Thymus (tissue), 11 donors: ENCODE measurements at regions not wholly inside any gene's neighbourhood (a gene's known extent, or its start where the extent isn't known, plus 50 kb on each side); places are given as distances from the start of the nearest gene placed in this dataset.
"Not testable (repeated sequence)": the region's sequence is repeated elsewhere in the genome, so short reads cannot be mapped to it uniquely, and the experiment has no call there.

Source experiments
- DNase-seq, 9 donors: peaks; one replicate each; pipeline ENCODE4 v3.0.0-alpha.2; 2013; ENCODE audit warnings: low spot score in 9 of 9, low read depth in 6 of 9, missing footprints in 1 of 9
- H3K27ac ChIP-seq, 2 donors: one replicate each; pipeline ENCODE4 v1.5.1; 2013; ENCODE audit warnings: control low read depth in 1 of 2, low read depth in 1 of 2, low read length in 1 of 2, mild to moderate bottlenecking in 1 of 2, moderate library complexity in 1 of 2
- H3K27me3 ChIP-seq, 2 donors: one replicate each; pipeline ENCODE4 v1.5.1; 2013; ENCODE audit warnings: low read length in 1 of 2; ENCODE audit not compliant: control insufficient read depth in 2 of 2, insufficient read depth in 1 of 2
- H3K36me3 ChIP-seq, 2 donors: one replicate each; pipeline ENCODE4 v1.5.1; 2013; ENCODE audit warnings: low read length in 1 of 2, mild to moderate bottlenecking in 1 of 2, moderate library complexity in 1 of 2; ENCODE audit not compliant: control insufficient read depth in 2 of 2, insufficient read depth in 2 of 2
- H3K4me1 ChIP-seq, 2 donors: one replicate each; pipeline ENCODE4 v1.5.1; 2013; ENCODE audit warnings: low read length in 2 of 2; ENCODE audit not compliant: control insufficient read depth in 2 of 2, insufficient read depth in 2 of 2
- H3K4me3 ChIP-seq, 2 donors: one replicate each; pipeline ENCODE4 v1.5.1; 2013; ENCODE audit warnings: low read length in 2 of 2, control low read depth in 1 of 2, mild to moderate bottlenecking in 1 of 2
- H3K9me3 ChIP-seq, 2 donors: one replicate each; pipeline ENCODE4 v1.5.1; 2013; ENCODE audit warnings: low read length in 1 of 2, mild to moderate bottlenecking in 1 of 2; ENCODE audit not compliant: control insufficient read depth in 2 of 2, insufficient read depth in 1 of 2
- WGBS: extraction: QIAGEN DNeasy Blood & Tissue Kit; methylation state at CpG from one replicate; pipeline ENCODE4 v1.1.7; 2013; 5-methylcytosine and 5-hydroxymethylcytosine counted together
- donor health status: healthy.

DNA sequence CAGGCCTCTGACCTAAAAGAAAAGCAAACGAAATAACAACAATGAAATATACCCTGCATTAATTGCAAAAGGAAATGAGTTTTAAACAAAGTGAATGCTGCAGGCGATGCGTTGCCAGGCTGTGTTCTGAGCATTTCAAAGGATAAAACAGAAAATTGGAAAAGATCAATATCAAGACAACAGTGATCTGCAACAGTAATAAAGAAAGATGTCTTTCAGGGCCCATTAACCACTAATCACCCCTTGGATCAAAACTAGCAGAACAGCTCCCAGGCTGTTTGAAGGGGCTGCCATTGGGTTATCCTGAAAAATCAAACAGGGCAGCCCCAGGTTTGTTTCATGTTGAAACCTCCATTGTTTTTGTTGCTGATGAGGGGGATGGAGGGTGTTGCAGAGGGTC lies 219.2 kb downstream of the FGFR2 start:
- Histone ChIP-seq H3K36me3 (no peaks in the 10 kb centered on the region), H3K27me3 (no peaks in the 10 kb centered on the region), H3K9me3 (no peaks in the 10 kb centered on the region), H3K4me3 (no peak overlapping the region), H3K27ac (no peak overlapping the region), H3K4me1 (no peaks in the 10 kb centered on the region)
- no peak for DNase-seq
- WGBS, result 90% methylated on average over 3 of the region's 3 CpGs

DNA sequence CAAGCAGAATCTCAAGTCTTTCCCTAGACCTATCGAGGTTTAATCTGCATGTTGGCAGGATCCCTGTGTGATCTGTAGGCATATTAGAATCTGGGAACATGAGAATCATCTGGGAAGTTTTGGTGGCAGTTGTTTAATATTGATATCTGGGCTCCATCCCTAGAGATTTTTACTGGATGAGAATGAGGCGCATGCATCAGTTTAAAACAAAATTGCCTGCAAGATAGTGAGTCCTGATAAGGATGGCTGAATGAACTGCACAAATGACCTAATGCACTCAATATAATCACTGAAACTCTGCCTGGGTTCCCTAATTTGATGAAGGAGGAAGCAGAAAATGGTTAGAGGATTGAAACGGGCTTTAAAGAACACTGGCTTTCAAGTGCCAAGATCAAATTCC lies 218.0 kb downstream of the FGFR2 start:
- Histone ChIP-seq H3K4me3 (no peak overlapping the region), H3K27me3 (no peaks in the 10 kb centered on the region), H3K27ac (no peak overlapping the region), H3K9me3 (no peaks in the 10 kb centered on the region), H3K4me1 (no peaks in the 10 kb centered on the region), H3K36me3 (no peaks in the 10 kb centered on the region)
- DNase-seq, result no peak
- WGBS, result 74% methylated on average over 3 of the region's 3 CpGs

DNA sequence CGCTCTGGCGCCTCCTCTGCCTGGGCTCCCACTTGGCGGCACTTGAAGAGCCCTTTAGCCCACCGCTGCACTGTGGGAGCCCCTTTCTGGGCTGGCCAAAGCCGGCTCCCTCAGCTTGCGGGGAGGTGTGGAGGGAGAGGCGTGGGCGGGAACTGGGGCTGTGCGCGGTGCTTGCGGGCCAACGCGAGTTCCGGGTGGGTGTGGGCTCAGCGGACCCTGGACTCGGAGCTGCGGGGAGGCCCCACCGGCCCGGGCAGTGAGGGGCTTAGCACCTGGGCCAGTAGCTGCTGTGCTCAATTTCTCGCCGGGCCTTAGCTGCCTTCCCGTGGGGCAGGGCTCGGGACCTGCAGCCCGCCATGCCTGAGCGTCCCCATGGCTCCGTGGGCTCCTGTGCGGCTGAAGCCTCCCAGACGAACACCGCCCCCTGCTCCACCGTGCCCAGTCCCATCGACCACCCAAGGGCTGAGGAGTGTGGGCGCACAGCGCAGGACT lies 216.2 kb downstream of the FGFR2 start:
- H3K4me1 ChIP-seq, H3K4me3 ChIP-seq, H3K9me3 ChIP-seq, H3K27me3 ChIP-seq, H3K36me3 ChIP-seq, DNase-seq, H3K27ac ChIP-seq: not testable (repeated sequence)
- 98% methylated on average over 33 of the region's 33 CpGs for WGBS

DNA sequence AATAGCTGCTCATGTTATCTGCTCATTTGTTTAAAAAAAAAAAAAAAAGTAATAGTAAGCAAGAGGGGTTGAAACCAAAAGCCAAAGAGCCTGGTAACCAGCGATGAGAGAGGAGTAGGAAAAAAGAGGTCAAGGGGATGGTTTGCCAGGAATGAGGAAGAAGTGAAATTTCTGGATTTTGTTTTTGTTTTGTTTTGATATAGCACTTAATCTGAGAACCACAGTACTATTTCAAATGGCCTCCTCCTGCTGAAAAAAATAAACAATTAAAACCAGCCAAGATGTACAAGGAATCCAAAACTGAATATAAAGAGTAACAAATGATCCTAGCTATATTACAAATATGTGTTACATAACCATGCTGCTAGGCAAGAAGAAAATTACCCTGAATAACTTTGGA lies 213.1 kb downstream of the FGFR2 start:
- WGBS, result 100% methylated on average over 1 of the region's 1 CpG
- no peak for DNase-seq

DNA sequence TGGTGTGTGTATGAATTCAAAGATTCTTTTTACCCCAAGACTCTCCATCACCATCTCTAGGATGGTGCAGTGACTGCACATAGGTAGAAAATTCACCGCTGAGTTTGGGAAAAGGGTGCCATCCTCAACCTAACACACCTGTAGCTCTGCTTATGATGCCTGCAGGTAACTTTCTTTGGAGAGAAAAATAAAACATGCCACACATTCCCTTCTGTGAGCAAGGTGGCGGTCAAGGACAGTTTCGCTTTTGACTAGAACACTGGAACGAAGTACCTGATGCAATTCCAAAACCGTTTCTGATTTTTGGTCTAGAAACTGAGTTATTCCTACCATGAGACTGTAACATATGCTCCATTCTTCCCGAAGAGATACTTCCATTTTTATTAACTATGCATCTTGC lies 205.6 kb downstream of the FGFR2 start:
- no peak overlapping the region for H3K4me3 ChIP-seq
- DNase-seq, result no peak
- no peak overlapping the region for H3K27ac ChIP-seq
- 89% methylated on average over 6 of the region's 6 CpGs for WGBS
- H3K36me3 ChIP-seq, result no peaks in the 10 kb centered on the region
- H3K9me3 ChIP-seq, result no peaks in the 10 kb centered on the region
- no peaks in the 10 kb centered on the region for H3K4me1 ChIP-seq
- no peaks in the 10 kb centered on the region for H3K27me3 ChIP-seq

More for the DNA sequence above, 213.1 kb downstream of the FGFR2 start:
- Histone ChIP-seq H3K36me3 (no peaks in the 10 kb centered on the region), H3K9me3 (no peaks in the 10 kb centered on the region), H3K4me3 (no peak overlapping the region), H3K27me3 (no peaks in the 10 kb centered on the region), H3K4me1 (no peaks in the 10 kb centered on the region), H3K27ac (no peak overlapping the region)

DNA sequence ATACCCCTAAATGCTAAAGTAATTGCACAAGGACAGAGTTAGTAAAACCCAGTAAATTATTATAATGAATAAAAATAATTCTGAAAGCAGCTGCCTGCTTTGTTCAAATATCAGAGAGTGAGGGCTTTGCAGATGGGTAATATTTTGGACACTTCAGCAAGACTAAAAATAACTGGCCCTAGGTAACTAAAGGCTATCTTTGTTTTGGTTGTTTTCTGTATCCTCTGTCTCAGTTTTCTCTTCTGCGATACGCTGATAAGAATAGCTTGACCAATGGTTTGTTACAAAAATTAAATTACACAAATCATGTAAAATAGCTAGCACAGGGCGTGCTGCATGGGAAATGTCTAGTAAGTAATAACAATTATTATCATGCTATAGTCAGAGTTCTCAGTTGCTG lies 204.7 kb downstream of the FGFR2 start:
- WGBS, result 92% methylated on average over 3 of the region's 3 CpGs
- DNase-seq, result no peak
- no peaks in the 10 kb centered on the region for H3K36me3 ChIP-seq

DNA sequence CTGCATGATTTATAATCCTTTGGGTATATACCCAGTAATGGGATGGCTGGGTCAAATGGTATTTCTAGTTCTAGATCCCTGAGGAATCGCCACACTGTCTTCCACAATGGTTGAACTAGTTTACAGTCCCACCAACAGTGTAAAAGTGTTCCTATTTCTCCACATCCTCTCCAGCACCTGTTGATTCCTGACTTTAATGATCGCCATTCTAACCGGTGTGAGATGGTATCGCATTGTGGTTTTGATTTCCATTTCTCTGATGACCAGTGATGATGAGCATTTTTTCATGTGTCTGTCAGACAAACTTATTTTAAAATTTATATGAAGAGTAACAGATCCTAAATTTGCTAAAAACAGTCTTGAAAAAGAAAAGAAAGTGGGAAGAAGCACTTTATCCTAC lies 197.7 kb downstream of the FGFR2 start:
- H3K27ac ChIP-seq, H3K36me3 ChIP-seq, DNase-seq, H3K4me1 ChIP-seq, H3K27me3 ChIP-seq, H3K9me3 ChIP-seq, H3K4me3 ChIP-seq: not testable (repeated sequence)
- WGBS, result 99% methylated on average over 3 of the region's 4 CpGs

More for the DNA sequence above, 204.7 kb downstream of the FGFR2 start:
- Histone ChIP-seq H3K4me3 (no peak overlapping the region), H3K27me3 (no peaks in the 10 kb centered on the region), H3K9me3 (no peaks in the 10 kb centered on the region), H3K27ac (no peak overlapping the region), H3K4me1 (no peaks in the 10 kb centered on the region)

DNA sequence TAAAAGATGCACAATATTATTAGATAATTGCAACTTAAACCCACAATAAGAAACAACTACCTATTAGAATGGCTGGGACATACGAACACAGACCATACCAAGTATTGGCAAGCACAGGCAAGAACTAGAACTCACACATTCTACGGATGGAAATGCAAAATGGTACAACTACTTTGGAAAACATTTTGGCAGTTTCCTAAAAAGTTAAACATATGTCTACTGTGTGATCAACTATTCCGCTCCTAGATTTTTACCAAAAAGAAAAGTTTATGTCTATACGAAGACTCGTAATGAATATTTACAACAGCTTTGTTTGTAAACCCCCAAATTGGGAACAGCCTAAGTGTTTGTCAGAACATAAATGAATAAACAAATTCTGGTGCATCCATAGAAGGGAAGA lies 194.7 kb downstream of the FGFR2 start:
- Histone ChIP-seq H3K4me3 (no peak overlapping the region), H3K9me3 (no peaks in the 10 kb centered on the region), H3K4me1 (no peaks in the 10 kb centered on the region), H3K27ac (no peak overlapping the region), H3K36me3 (no peaks in the 10 kb centered on the region), H3K27me3 (no peaks in the 10 kb centered on the region)
- WGBS, result 97% methylated on average over 5 of the region's 5 CpGs
- no peak for DNase-seq

DNA sequence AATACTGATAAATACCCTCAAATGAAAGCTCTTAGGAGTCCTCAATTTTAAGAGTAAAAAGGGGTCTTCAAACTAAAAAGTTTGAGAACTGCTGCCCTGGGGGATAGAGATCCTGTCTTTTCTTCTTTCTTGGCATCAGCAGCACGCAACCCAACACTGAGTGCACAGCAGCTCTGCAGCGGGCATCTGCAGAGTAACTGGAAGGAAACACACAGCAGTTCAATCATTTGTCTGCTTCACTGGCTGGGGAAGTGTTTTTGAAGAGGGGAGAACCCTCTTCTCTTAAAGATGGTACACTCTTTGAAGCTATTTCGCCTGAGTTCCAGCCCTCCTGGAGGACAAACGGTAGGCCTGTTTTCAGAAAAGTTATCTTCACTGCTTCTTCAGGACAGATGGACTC lies 193.6 kb downstream of the FGFR2 start:
- DNase-seq, result no peak
- WGBS, result 89% methylated on average over 4 of the region's 4 CpGs

DNA sequence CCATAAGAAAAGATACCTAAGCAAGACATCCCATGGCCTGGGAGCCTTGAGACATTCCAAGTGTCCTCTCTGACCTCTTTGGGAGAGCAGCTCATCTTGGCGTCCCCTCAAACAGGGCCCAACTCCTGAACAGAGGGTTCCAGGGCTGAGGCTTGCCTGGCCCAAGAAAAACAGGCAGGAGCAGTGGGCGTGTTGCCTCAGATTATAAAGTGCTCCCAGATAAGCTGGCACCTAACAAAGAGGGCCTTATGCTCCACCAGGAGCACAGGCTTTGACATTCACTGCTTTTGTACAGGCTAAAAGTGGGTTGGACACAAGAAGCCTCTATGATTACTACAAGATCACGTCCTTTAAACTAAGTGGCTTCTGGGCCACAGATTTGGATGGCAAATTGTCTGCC lies 193.1 kb downstream of the FGFR2 start:
- H3K9me3 ChIP-seq, result no peaks in the 10 kb centered on the region
- no peak for DNase-seq
- no peak overlapping the region for H3K27ac ChIP-seq
- 78% methylated on average over 3 of the region's 3 CpGs for WGBS
- no peak overlapping the region for H3K4me3 ChIP-seq
- H3K4me1 ChIP-seq, result no peaks in the 10 kb centered on the region
- H3K36me3 ChIP-seq, result no peaks in the 10 kb centered on the region
- no peaks in the 10 kb centered on the region for H3K27me3 ChIP-seq

More for the DNA sequence above, 193.6 kb downstream of the FGFR2 start:
- Histone ChIP-seq H3K27me3 (no peaks in the 10 kb centered on the region), H3K27ac (no peak overlapping the region), H3K4me3 (no peak overlapping the region), H3K4me1 (no peaks in the 10 kb centered on the region), H3K36me3 (no peaks in the 10 kb centered on the region), H3K9me3 (no peaks in the 10 kb centered on the region)
